H1 (cell line): ENCODE measurements at regions not wholly inside any gene's neighbourhood (a gene's known extent, or its start where the extent isn't known, plus 50 kb on each side); places are given as distances from the start of the nearest gene placed in this dataset.

Experiments
- FOSL1 ChIP-seq: IDR thresholded peaks from 2 replicates; pipeline ENCODE4 v1.6.1; 2011; ENCODE audit warnings: mild to moderate bottlenecking, low read depth, low read length, moderate library complexity; ENCODE audit not compliant: insufficient read depth
- HDAC6 ChIP-seq: IDR thresholded peaks from one replicate; pipeline ENCODE4 v1.7.1; 2012; ENCODE audit warnings: low read depth, mild to moderate bottlenecking, inconsistent platforms, low read length, moderate library complexity
- RAD21 ChIP-seq, 2 experiments: IDR thresholded peaks in 1 of 2; conservative IDR thresholded peaks in 1 of 2; 2 replicates each; pipeline ENCODE4 v1.6.1; 2011; ENCODE audit warnings: low read depth in 2 of 2, low read length in 2 of 2, improper control_type of control experiment in 1 of 2, inconsistent platforms in 1 of 2, mild to moderate bottlenecking in 1 of 2, moderate library complexity in 1 of 2
- RFX5 ChIP-seq: IDR thresholded peaks from 2 replicates; pipeline ENCODE4 v1.6.1; 2011; ENCODE audit warnings: low read depth, low read length, improper control_type of control experiment, borderline replicate concordance
- TF ChIP-seq, protein P1 (sequence below): fragments of 300-600 bp; sonication (generic); IDR thresholded peaks from 2 replicates; pipeline ENCODE4 v1.7.1; 2012; ENCODE audit warnings: low read length, moderate library complexity, mild to moderate bottlenecking, inconsistent platforms; ENCODE audit not compliant: insufficient replicate concordance
- TF ChIP-seq, protein P2 (sequence below): IDR thresholded peaks from 2 replicates; pipeline ENCODE4 v1.6.1; 2011; ENCODE audit warnings: low read length, improper control_type of control experiment

- TF ChIP-seq, protein P1, sequence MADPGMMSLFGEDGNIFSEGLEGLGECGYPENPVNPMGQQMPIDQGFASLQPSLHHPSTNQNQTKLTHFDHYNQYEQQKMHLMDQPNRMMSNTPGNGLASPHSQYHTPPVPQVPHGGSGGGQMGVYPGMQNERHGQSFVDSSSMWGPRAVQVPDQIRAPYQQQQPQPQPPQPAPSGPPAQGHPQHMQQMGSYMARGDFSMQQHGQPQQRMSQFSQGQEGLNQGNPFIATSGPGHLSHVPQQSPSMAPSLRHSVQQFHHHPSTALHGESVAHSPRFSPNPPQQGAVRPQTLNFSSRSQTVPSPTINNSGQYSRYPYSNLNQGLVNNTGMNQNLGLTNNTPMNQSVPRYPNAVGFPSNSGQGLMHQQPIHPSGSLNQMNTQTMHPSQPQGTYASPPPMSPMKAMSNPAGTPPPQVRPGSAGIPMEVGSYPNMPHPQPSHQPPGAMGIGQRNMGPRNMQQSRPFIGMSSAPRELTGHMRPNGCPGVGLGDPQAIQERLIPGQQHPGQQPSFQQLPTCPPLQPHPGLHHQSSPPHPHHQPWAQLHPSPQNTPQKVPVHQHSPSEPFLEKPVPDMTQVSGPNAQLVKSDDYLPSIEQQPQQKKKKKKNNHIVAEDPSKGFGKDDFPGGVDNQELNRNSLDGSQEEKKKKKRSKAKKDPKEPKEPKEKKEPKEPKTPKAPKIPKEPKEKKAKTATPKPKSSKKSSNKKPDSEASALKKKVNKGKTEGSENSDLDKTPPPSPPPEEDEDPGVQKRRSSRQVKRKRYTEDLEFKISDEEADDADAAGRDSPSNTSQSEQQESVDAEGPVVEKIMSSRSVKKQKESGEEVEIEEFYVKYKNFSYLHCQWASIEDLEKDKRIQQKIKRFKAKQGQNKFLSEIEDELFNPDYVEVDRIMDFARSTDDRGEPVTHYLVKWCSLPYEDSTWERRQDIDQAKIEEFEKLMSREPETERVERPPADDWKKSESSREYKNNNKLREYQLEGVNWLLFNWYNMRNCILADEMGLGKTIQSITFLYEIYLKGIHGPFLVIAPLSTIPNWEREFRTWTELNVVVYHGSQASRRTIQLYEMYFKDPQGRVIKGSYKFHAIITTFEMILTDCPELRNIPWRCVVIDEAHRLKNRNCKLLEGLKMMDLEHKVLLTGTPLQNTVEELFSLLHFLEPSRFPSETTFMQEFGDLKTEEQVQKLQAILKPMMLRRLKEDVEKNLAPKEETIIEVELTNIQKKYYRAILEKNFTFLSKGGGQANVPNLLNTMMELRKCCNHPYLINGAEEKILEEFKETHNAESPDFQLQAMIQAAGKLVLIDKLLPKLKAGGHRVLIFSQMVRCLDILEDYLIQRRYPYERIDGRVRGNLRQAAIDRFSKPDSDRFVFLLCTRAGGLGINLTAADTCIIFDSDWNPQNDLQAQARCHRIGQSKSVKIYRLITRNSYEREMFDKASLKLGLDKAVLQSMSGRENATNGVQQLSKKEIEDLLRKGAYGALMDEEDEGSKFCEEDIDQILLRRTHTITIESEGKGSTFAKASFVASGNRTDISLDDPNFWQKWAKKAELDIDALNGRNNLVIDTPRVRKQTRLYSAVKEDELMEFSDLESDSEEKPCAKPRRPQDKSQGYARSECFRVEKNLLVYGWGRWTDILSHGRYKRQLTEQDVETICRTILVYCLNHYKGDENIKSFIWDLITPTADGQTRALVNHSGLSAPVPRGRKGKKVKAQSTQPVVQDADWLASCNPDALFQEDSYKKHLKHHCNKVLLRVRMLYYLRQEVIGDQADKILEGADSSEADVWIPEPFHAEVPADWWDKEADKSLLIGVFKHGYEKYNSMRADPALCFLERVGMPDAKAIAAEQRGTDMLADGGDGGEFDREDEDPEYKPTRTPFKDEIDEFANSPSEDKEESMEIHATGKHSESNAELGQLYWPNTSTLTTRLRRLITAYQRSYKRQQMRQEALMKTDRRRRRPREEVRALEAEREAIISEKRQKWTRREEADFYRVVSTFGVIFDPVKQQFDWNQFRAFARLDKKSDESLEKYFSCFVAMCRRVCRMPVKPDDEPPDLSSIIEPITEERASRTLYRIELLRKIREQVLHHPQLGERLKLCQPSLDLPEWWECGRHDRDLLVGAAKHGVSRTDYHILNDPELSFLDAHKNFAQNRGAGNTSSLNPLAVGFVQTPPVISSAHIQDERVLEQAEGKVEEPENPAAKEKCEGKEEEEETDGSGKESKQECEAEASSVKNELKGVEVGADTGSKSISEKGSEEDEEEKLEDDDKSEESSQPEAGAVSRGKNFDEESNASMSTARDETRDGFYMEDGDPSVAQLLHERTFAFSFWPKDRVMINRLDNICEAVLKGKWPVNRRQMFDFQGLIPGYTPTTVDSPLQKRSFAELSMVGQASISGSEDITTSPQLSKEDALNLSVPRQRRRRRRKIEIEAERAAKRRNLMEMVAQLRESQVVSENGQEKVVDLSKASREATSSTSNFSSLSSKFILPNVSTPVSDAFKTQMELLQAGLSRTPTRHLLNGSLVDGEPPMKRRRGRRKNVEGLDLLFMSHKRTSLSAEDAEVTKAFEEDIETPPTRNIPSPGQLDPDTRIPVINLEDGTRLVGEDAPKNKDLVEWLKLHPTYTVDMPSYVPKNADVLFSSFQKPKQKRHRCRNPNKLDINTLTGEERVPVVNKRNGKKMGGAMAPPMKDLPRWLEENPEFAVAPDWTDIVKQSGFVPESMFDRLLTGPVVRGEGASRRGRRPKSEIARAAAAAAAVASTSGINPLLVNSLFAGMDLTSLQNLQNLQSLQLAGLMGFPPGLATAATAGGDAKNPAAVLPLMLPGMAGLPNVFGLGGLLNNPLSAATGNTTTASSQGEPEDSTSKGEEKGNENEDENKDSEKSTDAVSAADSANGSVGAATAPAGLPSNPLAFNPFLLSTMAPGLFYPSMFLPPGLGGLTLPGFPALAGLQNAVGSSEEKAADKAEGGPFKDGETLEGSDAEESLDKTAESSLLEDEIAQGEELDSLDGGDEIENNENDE: no peak
- TF ChIP-seq RAD21 (IDR thresholded peaks at IDR 0.05 in 1 of 2, conservative IDR thresholded peaks at IDR 0.05 in 1 of 2; ENCODE audit: low read depth in 2 of 2, low read length in 2 of 2): no peak
- TF ChIP-seq RFX5: no peak
- TF ChIP-seq, protein P2, sequence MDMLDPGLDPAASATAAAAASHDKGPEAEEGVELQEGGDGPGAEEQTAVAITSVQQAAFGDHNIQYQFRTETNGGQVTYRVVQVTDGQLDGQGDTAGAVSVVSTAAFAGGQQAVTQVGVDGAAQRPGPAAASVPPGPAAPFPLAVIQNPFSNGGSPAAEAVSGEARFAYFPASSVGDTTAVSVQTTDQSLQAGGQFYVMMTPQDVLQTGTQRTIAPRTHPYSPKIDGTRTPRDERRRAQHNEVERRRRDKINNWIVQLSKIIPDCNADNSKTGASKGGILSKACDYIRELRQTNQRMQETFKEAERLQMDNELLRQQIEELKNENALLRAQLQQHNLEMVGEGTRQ: no peak
- TF ChIP-seq HDAC6: no peak
- no peak for TF ChIP-seq FOSL1
Observed at GRCh38 chr9:135372501-135373008, 107.0 kb upstream of the PPP1R26 start (continued).
